ENCODE measurements at regions not wholly inside any gene's neighbourhood (a gene's known extent, or its start where the extent isn't known, plus 50 kb on each side); places are given as distances from the start of the nearest gene placed in this dataset.

GRCh38 chr5:6177926-6178325 is 200.4 kb downstream of the MED10 start:
- no peak overlapping the region for H3K4me3 Mint-ChIP-seq

GRCh38 chr5:6176102-6176693 is 202.1 kb downstream of the MED10 start:
- TF ChIP-seq CTCF (conservative IDR thresholded peaks at IDR 0.05), result no peak
- DNase-seq, result no peak
- no peak overlapping the region for H3K4me3 Mint-ChIP-seq
- no peak overlapping the region for H3K27ac Mint-ChIP-seq
- H3K4me1 Mint-ChIP-seq, result no peaks in the 10 kb centered on the region
- no peaks in the 10 kb centered on the region for H3K36me3 Mint-ChIP-seq (ENCODE audit: low read depth)
- no peak overlapping the region for H3K4me3 ChIP-seq (ENCODE audit: low read length)
- no peaks in the 10 kb centered on the region for H3K9me3 Mint-ChIP-seq
- peaks cover 5% of the 10 kb centered on the region for H3K27me3 ChIP-seq (ENCODE audit: control insufficient read depth, insufficient read depth, low read length, poor library complexity, severe bottlenecking)
- H3K9ac ChIP-seq (ENCODE audit: extremely low read depth, low read length, poor library complexity, severe bottlenecking), result no peak overlapping the region
- H3K4me1 ChIP-seq (ENCODE audit: control insufficient read depth, insufficient read depth, low read length), result no peaks in the 10 kb centered on the region
- H3K27ac ChIP-seq (ENCODE audit: low read depth, low read length), result no peak overlapping the region
- no peaks in the 10 kb centered on the region for H3K36me3 ChIP-seq (ENCODE audit: control insufficient read depth, insufficient read depth, low read length)
- no peaks in the 10 kb centered on the region for H3K9me3 ChIP-seq (ENCODE audit: control insufficient read depth, low read length)
- WGBS, 2 experiments (ENCODE audit: insufficient coverage in 1 of 2, insufficient read length in 1 of 2), result 81 to 82% methylated on average over 3 to 5 of the region's 5 CpGs
- no peaks in the 10 kb centered on the region for H3K27me3 Mint-ChIP-seq (ENCODE audit: insufficient read depth)

More at GRCh38 chr5:6177926-6178325, 200.4 kb downstream of the MED10 start:
- no peaks in the 10 kb centered on the region for H3K27me3 Mint-ChIP-seq (ENCODE audit: insufficient read depth)
- H3K27me3 ChIP-seq (ENCODE audit: control insufficient read depth, insufficient read depth, low read length, poor library complexity, severe bottlenecking), result peaks cover 9% of the 10 kb centered on the region
- H3K9ac ChIP-seq (ENCODE audit: extremely low read depth, low read length, poor library complexity, severe bottlenecking), result no peak overlapping the region
- H3K4me1 ChIP-seq (ENCODE audit: control insufficient read depth, insufficient read depth, low read length), result no peaks in the 10 kb centered on the region
- no peak for DNase-seq
- TF ChIP-seq CTCF (conservative IDR thresholded peaks at IDR 0.05), result no peak
- H3K36me3 ChIP-seq (ENCODE audit: control insufficient read depth, insufficient read depth, low read length), result no peaks in the 10 kb centered on the region
- H3K9me3 Mint-ChIP-seq, result no peaks in the 10 kb centered on the region
- no peak overlapping the region for H3K27ac ChIP-seq (ENCODE audit: low read depth, low read length)
- no peak overlapping the region for H3K27ac Mint-ChIP-seq
- no peak overlapping the region for H3K4me3 ChIP-seq (ENCODE audit: low read length)
- H3K9me3 ChIP-seq (ENCODE audit: control insufficient read depth, low read length), result no peaks in the 10 kb centered on the region
- H3K36me3 Mint-ChIP-seq (ENCODE audit: low read depth), result no peaks in the 10 kb centered on the region
- 81 to 88% methylated on average over 3 to 5 of the region's 5 CpGs for WGBS, 2 experiments (ENCODE audit: insufficient coverage in 1 of 2, insufficient read length in 1 of 2)
- H3K4me1 Mint-ChIP-seq, result no peaks in the 10 kb centered on the region

GRCh38 chr5:6175172-6175854 is 203.0 kb downstream of the MED10 start:
- no peak overlapping the region for H3K27ac ChIP-seq (ENCODE audit: low read depth, low read length)
- Mint-ChIP-seq H3K4me3 (no peak overlapping the region), H3K9me3 (no peaks in the 10 kb centered on the region), H3K27me3 (ENCODE audit: insufficient read depth) (no peaks in the 10 kb centered on the region), H3K36me3 (ENCODE audit: low read depth) (no peaks in the 10 kb centered on the region), H3K4me1 (no peaks in the 10 kb centered on the region), H3K27ac (no peak overlapping the region)
- no peaks in the 10 kb centered on the region for H3K27me3 ChIP-seq (ENCODE audit: control insufficient read depth, insufficient read depth, low read length, poor library complexity, severe bottlenecking)
- no peak for DNase-seq
- H3K9me3 ChIP-seq (ENCODE audit: control insufficient read depth, low read length), result no peaks in the 10 kb centered on the region
- no peak overlapping the region for H3K9ac ChIP-seq (ENCODE audit: extremely low read depth, low read length, poor library complexity, severe bottlenecking)
- no peak overlapping the region for H3K4me3 ChIP-seq (ENCODE audit: low read length)
- 87 to 94% methylated on average over 5 to 6 of the region's 6 CpGs for WGBS, 2 experiments (ENCODE audit: insufficient coverage in 1 of 2, insufficient read length in 1 of 2)
- no peak for TF ChIP-seq CTCF (conservative IDR thresholded peaks at IDR 0.05)
- H3K36me3 ChIP-seq (ENCODE audit: control insufficient read depth, insufficient read depth, low read length), result no peaks in the 10 kb centered on the region
- no peaks in the 10 kb centered on the region for H3K4me1 ChIP-seq (ENCODE audit: control insufficient read depth, insufficient read depth, low read length)
